HUES6 (cell line): ENCODE measurements at regions not wholly inside any gene's neighbourhood (a gene's known extent, or its start where the extent isn't known, plus 50 kb on each side); places are given as distances from the start of the nearest gene placed in this dataset.

ENCODE experiments used
- H3K27ac ChIP-seq: 2 replicates; pipeline ENCODE4 v1.7.0; 2013; ENCODE audit warnings: low read depth, mild to moderate bottlenecking, low read length, inconsistent platforms
- H3K27me3 ChIP-seq: 2 replicates; pipeline ENCODE4 v1.6.1; 2013; ENCODE audit warnings: low read length; ENCODE audit not compliant: control insufficient read depth, insufficient read depth
- H3K36me3 ChIP-seq: 2 replicates; pipeline ENCODE4 v1.6.1; 2013; ENCODE audit warnings: low read length; ENCODE audit not compliant: control insufficient read depth, insufficient read depth
- H3K4me1 ChIP-seq: 2 replicates; pipeline ENCODE4 v1.6.1; 2013; ENCODE audit warnings: low read length; ENCODE audit not compliant: control insufficient read depth, insufficient read depth
- H3K4me3 ChIP-seq: 2 replicates; pipeline ENCODE4 v1.5.1; 2013; ENCODE audit warnings: low read depth, low read length
- H3K9ac ChIP-seq: one replicate; pipeline ENCODE4 v1.6.1; 2013; ENCODE audit warnings: mild to moderate bottlenecking, low read length
- H3K9me3 ChIP-seq: 2 replicates; pipeline ENCODE4 v1.6.1; 2013; ENCODE audit warnings: low read depth, low read length; ENCODE audit not compliant: control insufficient read depth, insufficient read depth

- Histone ChIP-seq H3K4me3 (no peak overlapping the region), H3K36me3 (no peaks in the 10 kb centered on the region), H3K27me3 (no peaks in the 10 kb centered on the region), H3K9ac (no peak overlapping the region), H3K27ac (no peak overlapping the region), H3K9me3 (no peaks in the 10 kb centered on the region), H3K4me1 (no peaks in the 10 kb centered on the region)
These were observed 131.0 kb upstream of the PHACTR1 start for GRCh38 chr6:12585497-12585958.

DNA sequence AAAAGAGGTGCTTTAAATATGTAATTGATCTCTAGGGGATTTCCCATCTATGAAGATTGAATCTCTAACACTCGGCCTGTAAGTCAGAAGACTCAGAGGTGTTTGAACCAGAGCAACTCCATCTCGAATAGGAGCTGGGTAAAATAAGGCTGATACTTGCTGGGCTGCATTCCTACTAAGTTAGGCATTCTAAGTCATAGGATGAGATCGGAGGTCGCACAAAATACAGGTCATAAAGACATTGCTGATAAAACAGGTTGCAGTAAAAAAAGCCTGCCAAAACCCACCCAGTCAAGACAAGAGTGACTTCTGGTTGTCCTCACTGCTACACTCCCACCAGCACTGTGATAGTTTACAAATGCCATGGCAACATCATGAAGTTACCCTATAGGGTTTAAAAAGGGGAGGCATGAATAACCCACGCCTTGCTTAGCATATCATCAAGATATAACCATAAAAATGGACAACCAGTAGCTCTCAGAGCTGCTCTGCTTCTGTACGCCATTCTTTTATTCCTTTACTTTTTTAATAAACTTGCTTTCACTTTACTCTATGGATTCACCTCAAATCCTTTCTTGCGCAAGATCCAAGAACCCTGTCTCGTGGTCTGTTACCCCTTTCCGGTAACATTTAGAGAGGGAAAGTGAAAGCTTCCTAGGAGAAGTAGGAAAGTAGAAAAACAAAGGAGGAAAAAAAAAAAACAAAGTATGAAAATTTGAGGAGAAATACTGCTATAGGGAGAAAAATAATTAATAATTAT lies 129.7 kb upstream of the PHACTR1 start:
- H3K9me3 ChIP-seq: no peaks in the 10 kb centered on the region
- no peaks in the 10 kb centered on the region for H3K36me3 ChIP-seq
- H3K9ac ChIP-seq: no peak overlapping the region
- H3K27me3 ChIP-seq: no peaks in the 10 kb centered on the region
- H3K4me3 ChIP-seq: no peak overlapping the region
- H3K27ac ChIP-seq: no peak overlapping the region
- no peaks in the 10 kb centered on the region for H3K4me1 ChIP-seq

DNA sequence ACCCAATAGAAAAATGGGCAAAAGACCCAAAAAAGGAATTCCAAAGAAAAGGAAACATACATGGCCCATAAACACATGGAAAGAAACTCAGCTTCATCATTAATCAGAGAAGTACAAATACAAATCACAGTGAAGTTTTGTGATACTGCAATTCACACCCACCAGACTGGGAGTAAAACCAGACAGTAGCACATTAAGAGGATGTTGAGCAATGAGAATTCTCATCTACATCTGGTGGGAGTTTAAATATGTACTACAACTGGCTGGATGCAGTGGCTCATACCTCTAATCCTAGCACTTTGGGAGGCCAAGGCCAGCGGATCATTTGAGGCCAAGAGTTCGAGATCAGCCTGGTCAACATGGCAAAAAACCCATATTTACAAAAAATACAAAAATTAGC lies 125.7 kb upstream of the PHACTR1 start:
- H3K4me3 ChIP-seq: no peak overlapping the region
- no peaks in the 10 kb centered on the region for H3K27me3 ChIP-seq
- H3K27ac ChIP-seq: no peak overlapping the region
- no peak overlapping the region for H3K9ac ChIP-seq
- peaks cover 5% of the 10 kb centered on the region; the same call in 1 of the 2 replicates for H3K9me3 ChIP-seq
- no peaks in the 10 kb centered on the region for H3K36me3 ChIP-seq
- no peaks in the 10 kb centered on the region for H3K4me1 ChIP-seq

DNA sequence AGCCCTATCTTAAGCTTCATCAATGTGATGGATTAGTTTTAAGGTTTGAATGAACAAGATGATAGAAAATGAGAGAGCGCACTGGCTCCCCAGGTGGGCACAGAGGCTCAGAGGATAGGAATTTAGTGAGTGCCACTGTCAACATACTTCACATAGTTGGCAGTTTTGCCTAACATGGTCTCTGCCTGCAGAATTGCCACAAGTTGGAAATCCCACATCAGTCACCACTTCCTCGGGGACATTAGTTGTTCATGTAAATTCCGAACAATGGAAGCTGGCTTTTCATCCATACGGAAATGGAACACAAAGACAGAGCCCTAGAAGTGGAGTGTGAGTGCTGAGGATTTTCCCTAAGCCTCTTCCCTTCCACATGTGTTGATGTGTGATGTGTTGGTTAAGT lies 123.9 kb upstream of the PHACTR1 start:
- Histone ChIP-seq H3K36me3 (no peaks in the 10 kb centered on the region), H3K9me3 (peaks cover 5% of the 10 kb centered on the region; the same call in 1 of the 2 replicates), H3K9ac (no peak overlapping the region), H3K27ac (no peak overlapping the region), H3K4me1 (no peaks in the 10 kb centered on the region), H3K4me3 (no peak overlapping the region), H3K27me3 (no peaks in the 10 kb centered on the region)

- Histone ChIP-seq H3K36me3 (no peaks in the 10 kb centered on the region), H3K4me3 (no peak overlapping the region), H3K27me3 (no peaks in the 10 kb centered on the region), H3K9ac (no peak overlapping the region), H3K9me3 (peaks cover 5% of the 10 kb centered on the region; the same call in 1 of the 2 replicates), H3K27ac (no peak overlapping the region), H3K4me1 (no peaks in the 10 kb centered on the region)
These were observed 122.6 kb upstream of the PHACTR1 start for GRCh38 chr6:12593771-12594529.

DNA sequence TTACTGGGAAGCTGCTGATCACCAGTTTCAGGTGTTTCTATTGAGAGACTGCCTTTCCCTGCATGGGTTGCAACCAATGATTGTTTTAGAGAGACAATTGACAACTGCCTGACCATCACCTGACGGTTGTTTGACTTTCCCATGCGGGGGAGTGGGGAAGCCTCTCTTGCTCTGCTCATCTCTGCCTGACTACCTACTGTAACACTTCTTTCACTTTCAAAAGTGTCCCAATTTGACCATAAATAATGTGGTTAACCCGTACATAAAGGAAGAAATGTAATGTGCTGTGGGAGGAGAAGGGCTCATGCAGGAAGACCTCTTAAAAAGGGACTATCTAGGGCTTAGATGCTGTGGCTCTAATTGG lies 122.1 kb upstream of the PHACTR1 start:
- no peaks in the 10 kb centered on the region for H3K4me1 ChIP-seq
- H3K36me3 ChIP-seq: no peaks in the 10 kb centered on the region
- no peak overlapping the region for H3K4me3 ChIP-seq
- H3K9ac ChIP-seq: no peak overlapping the region
- no peaks in the 10 kb centered on the region for H3K27me3 ChIP-seq
- no peak overlapping the region for H3K27ac ChIP-seq
- H3K9me3 ChIP-seq: peaks cover 5% of the 10 kb centered on the region; the same call in 1 of the 2 replicates

GRCh38 chr6:12595161-12595811 lies 121.3 kb upstream of the PHACTR1 start:
- no peaks in the 10 kb centered on the region for H3K36me3 ChIP-seq
- no peak overlapping the region for H3K9ac ChIP-seq
- no peak overlapping the region for H3K27ac ChIP-seq
- H3K9me3 ChIP-seq: peaks cover 5% of the 10 kb centered on the region; the same call in 1 of the 2 replicates
- no peaks in the 10 kb centered on the region for H3K27me3 ChIP-seq
- no peaks in the 10 kb centered on the region for H3K4me1 ChIP-seq
- H3K4me3 ChIP-seq: no peak overlapping the region

- H3K27me3 ChIP-seq: no peaks in the 10 kb centered on the region
- no peak overlapping the region for H3K4me3 ChIP-seq
- no peak overlapping the region for H3K27ac ChIP-seq
- no peak overlapping the region for H3K9ac ChIP-seq
- H3K9me3 ChIP-seq: peaks cover 5% of the 10 kb centered on the region; the same call in 1 of the 2 replicates
- H3K4me1 ChIP-seq: no peaks in the 10 kb centered on the region
- no peaks in the 10 kb centered on the region for H3K36me3 ChIP-seq
These were observed 119.8 kb upstream of the PHACTR1 start for GRCh38 chr6:12596731-12597130.

GRCh38 chr6:12598919-12599318 lies 117.6 kb upstream of the PHACTR1 start:
- peaks cover 5% of the 10 kb centered on the region; the same call in 1 of the 2 replicates for H3K9me3 ChIP-seq
- H3K9ac ChIP-seq: no peak overlapping the region
- peaks cover 4% of the 10 kb centered on the region; the same call in 1 of the 2 replicates for H3K4me1 ChIP-seq
- no peaks in the 10 kb centered on the region for H3K27me3 ChIP-seq
- no peaks in the 10 kb centered on the region for H3K36me3 ChIP-seq
- H3K4me3 ChIP-seq: no peak overlapping the region
- H3K27ac ChIP-seq: no peak overlapping the region

DNA sequence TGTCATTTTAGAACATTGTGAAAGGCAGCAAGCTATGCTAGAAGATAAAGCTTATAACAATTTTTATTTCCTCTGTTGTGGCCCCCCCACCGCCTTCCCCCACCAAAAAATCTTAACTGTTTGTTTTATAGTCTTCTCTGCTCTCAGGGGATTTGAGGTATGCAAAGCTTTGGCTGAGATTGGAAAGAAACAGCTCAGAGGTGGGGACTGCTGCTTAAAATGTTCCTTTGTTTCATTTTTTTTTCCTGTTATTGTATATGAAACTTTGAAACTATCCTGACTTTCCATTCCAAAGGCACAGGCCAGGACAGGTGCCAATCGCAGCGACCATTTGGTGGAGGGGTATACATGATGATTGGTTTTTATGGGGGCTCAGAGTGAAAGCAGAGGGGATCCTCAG lies 114.7 kb upstream of the PHACTR1 start:
- Histone ChIP-seq H3K27ac (no peak overlapping the region), H3K27me3 (no peaks in the 10 kb centered on the region), H3K36me3 (no peaks in the 10 kb centered on the region), H3K9ac (no peak overlapping the region), H3K4me1 (peaks cover 4% of the 10 kb centered on the region; the same call in 1 of the 2 replicates), H3K4me3 (no peak overlapping the region), H3K9me3 (no peaks in the 10 kb centered on the region)

DNA sequence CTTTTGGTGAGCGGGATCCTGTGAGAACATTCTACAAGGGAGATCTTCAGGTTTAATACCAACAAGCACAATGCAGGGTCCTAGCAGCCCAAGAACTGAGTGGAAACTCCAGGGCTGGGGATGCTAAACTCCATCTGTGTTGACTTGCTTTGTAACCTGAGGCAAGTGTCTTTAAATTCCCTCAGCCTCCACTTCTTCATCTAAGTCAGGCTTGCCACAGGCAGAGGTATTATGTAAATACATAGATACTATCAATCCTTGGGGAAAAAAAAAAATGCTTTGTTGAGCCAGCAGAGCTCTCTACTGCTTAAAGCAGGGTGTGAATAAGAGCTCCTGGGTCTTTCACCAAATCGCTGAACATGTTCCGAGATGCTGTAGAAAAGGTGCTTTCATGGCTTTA lies 114.2 kb upstream of the PHACTR1 start:
- H3K27ac ChIP-seq: no peak overlapping the region
- no peak overlapping the region for H3K4me3 ChIP-seq
- no peaks in the 10 kb centered on the region for H3K27me3 ChIP-seq

More for the DNA sequence above, 114.2 kb upstream of the PHACTR1 start:
- Histone ChIP-seq H3K4me1 (peaks cover 4% of the 10 kb centered on the region; the same call in 1 of the 2 replicates), H3K9ac (no peak overlapping the region), H3K36me3 (no peaks in the 10 kb centered on the region), H3K9me3 (no peaks in the 10 kb centered on the region)
